C4-2B (cell line): ENCODE measurements at regions not wholly inside any gene's neighbourhood (a gene's known extent, or its start where the extent isn't known, plus 50 kb on each side); places are given as distances from the start of the nearest gene placed in this dataset.

Source experiments
- ZFX ChIP-seq: fragments of 450-650 bp; IDR thresholded peaks from 2 replicates; pipeline ENCODE4 v1.6.1; 2017
- TF ChIP-seq, protein P1 (sequence below): fragments of 450-650 bp; conservative IDR thresholded peaks from 2 replicates; pipeline ENCODE4 v1.5.1; 2017; ENCODE audit warnings: mild to moderate bottlenecking

DNA sequence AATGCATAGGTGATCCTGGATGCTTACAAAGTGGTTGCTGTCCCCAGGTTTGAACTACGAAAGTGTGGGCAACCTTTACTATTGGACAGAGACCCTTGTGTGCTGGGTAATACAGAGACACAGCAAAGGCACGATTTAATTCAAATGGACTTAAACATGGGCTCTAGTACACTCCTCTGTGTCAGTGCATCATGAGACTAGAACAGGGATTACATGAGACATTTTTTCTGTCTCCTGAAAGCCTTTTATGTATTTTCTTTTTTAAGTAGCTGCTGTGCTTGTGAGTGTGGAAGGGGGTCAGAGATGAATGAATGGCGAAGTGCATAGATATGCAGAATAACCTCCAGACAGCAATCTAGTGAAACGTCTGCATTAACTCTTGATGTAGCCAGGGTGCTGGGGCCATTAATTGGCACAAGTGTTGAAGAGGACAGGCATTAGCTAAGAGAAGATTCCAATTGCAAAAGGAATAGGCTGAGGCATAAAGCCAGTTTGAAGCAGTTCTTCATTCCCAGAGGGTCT, 218.4 kb downstream of the STIM2 start:
- TF ChIP-seq, protein P1, sequence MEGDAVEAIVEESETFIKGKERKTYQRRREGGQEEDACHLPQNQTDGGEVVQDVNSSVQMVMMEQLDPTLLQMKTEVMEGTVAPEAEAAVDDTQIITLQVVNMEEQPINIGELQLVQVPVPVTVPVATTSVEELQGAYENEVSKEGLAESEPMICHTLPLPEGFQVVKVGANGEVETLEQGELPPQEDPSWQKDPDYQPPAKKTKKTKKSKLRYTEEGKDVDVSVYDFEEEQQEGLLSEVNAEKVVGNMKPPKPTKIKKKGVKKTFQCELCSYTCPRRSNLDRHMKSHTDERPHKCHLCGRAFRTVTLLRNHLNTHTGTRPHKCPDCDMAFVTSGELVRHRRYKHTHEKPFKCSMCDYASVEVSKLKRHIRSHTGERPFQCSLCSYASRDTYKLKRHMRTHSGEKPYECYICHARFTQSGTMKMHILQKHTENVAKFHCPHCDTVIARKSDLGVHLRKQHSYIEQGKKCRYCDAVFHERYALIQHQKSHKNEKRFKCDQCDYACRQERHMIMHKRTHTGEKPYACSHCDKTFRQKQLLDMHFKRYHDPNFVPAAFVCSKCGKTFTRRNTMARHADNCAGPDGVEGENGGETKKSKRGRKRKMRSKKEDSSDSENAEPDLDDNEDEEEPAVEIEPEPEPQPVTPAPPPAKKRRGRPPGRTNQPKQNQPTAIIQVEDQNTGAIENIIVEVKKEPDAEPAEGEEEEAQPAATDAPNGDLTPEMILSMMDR, result no peak
- TF ChIP-seq ZFX, result no peak
